ENCODE measurements at regions not wholly inside any gene's neighbourhood (a gene's known extent, or its start where the extent isn't known, plus 50 kb on each side); places are given as distances from the start of the nearest gene placed in this dataset.
A peak's percentile ranks its signal among the peaks of the same experiment; 100 is the strongest.

DNA sequence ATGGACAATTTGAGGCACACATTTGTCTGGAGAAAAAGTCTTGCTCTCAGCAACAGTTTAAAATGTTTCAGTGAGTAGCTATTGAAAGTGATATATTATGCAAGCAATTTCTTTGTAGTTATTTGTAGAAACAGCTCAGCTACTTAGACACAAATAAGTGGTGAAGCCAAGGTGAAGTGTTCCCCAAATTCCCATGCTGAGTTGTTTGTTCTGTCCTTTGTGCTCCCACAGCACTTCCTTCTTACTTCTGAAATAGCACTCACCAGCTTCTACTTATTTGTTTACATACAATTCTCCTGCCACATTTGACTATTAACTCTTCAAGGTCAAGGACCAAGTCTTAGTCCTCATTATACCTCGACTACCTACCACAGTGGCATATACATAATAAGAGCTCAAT lies 638.6 kb upstream of the LRRC4C start:
- DNase-seq, result no peak
- H3K36me3 ChIP-seq (ENCODE audit: control insufficient read depth, insufficient read depth, low read length), result no peaks in the 10 kb centered on the region
- no peak overlapping the region for H3K27ac ChIP-seq (ENCODE audit: low read length)
- no CpG with 5 or more reads among the region's 1 CpG for WGBS (ENCODE audit: insufficient coverage)
- H3K4me3 ChIP-seq (ENCODE audit: low read length), result no peak overlapping the region
- peaks cover 4% of the 10 kb centered on the region for H3K9me3 ChIP-seq (replicated peaks; ENCODE audit: control insufficient read depth, low read depth, low read length)
- no peaks in the 10 kb centered on the region for H3K27me3 ChIP-seq (ENCODE audit: control insufficient read depth, insufficient read depth, low read length)
- no peaks in the 10 kb centered on the region for H3K4me1 ChIP-seq (ENCODE audit: control insufficient read depth, insufficient read depth, low read length)

GRCh38 chr11:42112866-42113265 lies 653.4 kb upstream of the LRRC4C start:
- WGBS (ENCODE audit: insufficient coverage), result no CpG with 5 or more reads among the region's 1 CpG
- H3K4me1 ChIP-seq (ENCODE audit: control insufficient read depth, insufficient read depth, low read length), result no peaks in the 10 kb centered on the region
- H3K27ac ChIP-seq (ENCODE audit: low read length), result no peak overlapping the region
- DNase-seq, result no peak
- H3K27me3 ChIP-seq (ENCODE audit: control insufficient read depth, insufficient read depth, low read length), result no peaks in the 10 kb centered on the region
- H3K4me3 ChIP-seq (ENCODE audit: low read length), result no peak overlapping the region
- no peaks in the 10 kb centered on the region for H3K36me3 ChIP-seq (ENCODE audit: control insufficient read depth, insufficient read depth, low read length)
- H3K9me3 ChIP-seq (replicated peaks; ENCODE audit: control insufficient read depth, low read depth, low read length), result no peaks in the 10 kb centered on the region

DNA sequence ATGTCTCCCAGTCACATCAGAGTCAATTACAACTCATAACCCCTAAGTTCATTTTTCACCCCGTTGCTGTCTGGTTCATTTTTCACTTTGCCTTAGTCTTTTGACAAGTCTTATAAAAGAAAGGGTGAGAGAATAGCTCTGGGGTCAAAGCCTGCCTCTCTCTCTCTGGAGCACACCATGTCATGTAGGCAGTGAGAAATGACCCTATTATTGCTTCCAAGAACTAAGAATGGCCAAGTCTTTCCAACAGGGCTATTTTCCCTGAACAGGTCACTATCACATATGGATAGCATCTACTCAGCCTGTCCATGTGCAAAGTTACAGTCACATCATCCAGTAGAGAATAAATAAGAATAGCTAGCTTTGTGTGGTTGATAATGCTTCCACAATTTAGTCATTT lies 655.5 kb upstream of the LRRC4C start:
- H3K4me1 ChIP-seq (ENCODE audit: control insufficient read depth, insufficient read depth, low read length), result no peaks in the 10 kb centered on the region
- no peaks in the 10 kb centered on the region for H3K9me3 ChIP-seq (replicated peaks; ENCODE audit: control insufficient read depth, low read depth, low read length)
- no peak for DNase-seq
- no CpG with 5 or more reads among the region's 1 CpG for WGBS (ENCODE audit: insufficient coverage)
- H3K27me3 ChIP-seq (ENCODE audit: control insufficient read depth, insufficient read depth, low read length), result no peaks in the 10 kb centered on the region
- no peak overlapping the region for H3K4me3 ChIP-seq (ENCODE audit: low read length)
- H3K27ac ChIP-seq (ENCODE audit: low read length), result no peak overlapping the region
- H3K36me3 ChIP-seq (ENCODE audit: control insufficient read depth, insufficient read depth, low read length), result no peaks in the 10 kb centered on the region

GRCh38 chr11:42138454-42138853 lies 679.0 kb upstream of the LRRC4C start:
- H3K36me3 ChIP-seq (ENCODE audit: control insufficient read depth, insufficient read depth, low read length), result no peaks in the 10 kb centered on the region
- no peak for DNase-seq
- no peak overlapping the region for H3K4me3 ChIP-seq (ENCODE audit: low read length)
- H3K9me3 ChIP-seq (replicated peaks; ENCODE audit: control insufficient read depth, low read depth, low read length), result peaks cover 4% of the 10 kb centered on the region
- no CpG with 5 or more reads among the region's 1 CpG for WGBS (ENCODE audit: insufficient coverage)
- no peaks in the 10 kb centered on the region for H3K4me1 ChIP-seq (ENCODE audit: control insufficient read depth, insufficient read depth, low read length)
- no peaks in the 10 kb centered on the region for H3K27me3 ChIP-seq (ENCODE audit: control insufficient read depth, insufficient read depth, low read length)
- H3K27ac ChIP-seq (ENCODE audit: low read length), result no peak overlapping the region

DNA sequence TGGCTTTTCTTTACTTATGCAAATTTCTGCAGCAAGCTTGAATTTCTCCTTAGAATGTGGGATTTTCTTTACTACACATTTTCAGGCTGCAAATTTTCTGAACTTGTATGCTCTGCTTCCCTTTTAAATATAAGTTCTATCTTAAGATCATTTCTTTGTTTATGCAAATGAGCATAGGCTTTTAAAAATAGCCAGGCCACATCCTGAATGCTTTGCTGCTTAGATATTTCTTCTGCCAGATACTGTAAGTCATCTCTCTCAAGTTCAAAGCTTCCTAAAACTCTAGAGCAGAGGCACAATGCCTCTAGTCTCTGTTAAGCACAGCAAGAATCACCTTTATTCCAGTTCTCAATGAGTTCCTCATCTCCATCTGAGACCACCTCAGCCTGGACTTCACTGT lies 685.9 kb upstream of the LRRC4C start:
- no peaks in the 10 kb centered on the region for H3K36me3 ChIP-seq (ENCODE audit: control insufficient read depth, insufficient read depth, low read length)
- no peaks in the 10 kb centered on the region for H3K4me1 ChIP-seq (ENCODE audit: control insufficient read depth, insufficient read depth, low read length)
- H3K27me3 ChIP-seq (ENCODE audit: control insufficient read depth, insufficient read depth, low read length), result no peaks in the 10 kb centered on the region
- no peak overlapping the region for H3K27ac ChIP-seq (ENCODE audit: low read length)
- H3K9me3 ChIP-seq (replicated peaks; ENCODE audit: control insufficient read depth, low read depth, low read length), result peaks cover 12% of the 10 kb centered on the region
- DNase-seq, result no peak
- no peak overlapping the region for H3K4me3 ChIP-seq (ENCODE audit: low read length)

DNA sequence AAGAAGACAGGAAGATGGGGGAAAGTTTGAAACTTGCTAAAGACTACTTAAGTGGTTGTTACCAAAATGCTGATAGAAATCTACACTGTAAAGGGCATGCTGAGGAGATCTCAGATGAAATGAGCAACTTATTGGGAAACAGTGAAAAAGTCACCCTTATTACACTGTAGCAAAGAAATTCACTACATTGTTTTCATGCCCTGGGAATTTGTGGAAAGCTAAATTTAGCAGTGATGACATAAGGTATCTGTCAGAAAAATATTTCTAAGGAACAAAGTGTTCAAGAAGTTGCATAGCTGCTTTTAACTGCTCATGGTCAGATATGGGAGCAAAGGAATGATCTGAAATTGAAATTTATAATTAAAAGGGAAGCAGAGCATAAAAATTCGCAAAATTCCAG lies 702.4 kb upstream of the LRRC4C start:
- 44% methylated on average over 1 of the region's 1 CpG for WGBS (ENCODE audit: insufficient coverage)
- DNase-seq, result no peak
- no peak overlapping the region for H3K27ac ChIP-seq (ENCODE audit: low read length)
- no peaks in the 10 kb centered on the region for H3K36me3 ChIP-seq (ENCODE audit: control insufficient read depth, insufficient read depth, low read length)
- H3K9me3 ChIP-seq (replicated peaks; ENCODE audit: control insufficient read depth, low read depth, low read length), result peaks cover 2% of the 10 kb centered on the region
- no peak overlapping the region for H3K4me3 ChIP-seq (ENCODE audit: low read length)
- H3K27me3 ChIP-seq (ENCODE audit: control insufficient read depth, insufficient read depth, low read length), result no peaks in the 10 kb centered on the region
- H3K4me1 ChIP-seq (ENCODE audit: control insufficient read depth, insufficient read depth, low read length), result no peaks in the 10 kb centered on the region

DNA sequence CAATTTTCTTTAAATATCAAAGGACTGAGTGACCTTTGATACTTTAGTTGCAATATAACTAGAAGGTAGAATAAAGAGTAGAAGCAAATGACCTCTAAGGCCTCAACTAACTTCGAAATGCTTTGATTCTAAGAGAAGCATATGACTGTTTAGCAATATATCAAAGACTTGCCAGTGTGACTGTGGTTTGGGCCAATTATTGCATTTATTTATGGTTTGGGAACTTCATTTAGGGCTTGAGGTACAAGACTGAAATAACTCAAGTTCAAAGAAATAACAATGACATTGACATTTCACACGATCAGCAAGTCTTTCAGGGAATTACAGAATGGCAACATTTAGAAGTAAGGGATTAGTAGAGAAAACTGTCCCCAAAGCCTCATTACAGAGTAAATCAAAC lies 709.7 kb upstream of the LRRC4C start:
- Histone ChIP-seq H3K4me3 (ENCODE audit: low read length) (no peak overlapping the region), H3K9me3 (replicated peaks; ENCODE audit: control insufficient read depth, low read depth, low read length) (no peaks in the 10 kb centered on the region), H3K27ac (ENCODE audit: low read length) (no peak overlapping the region), H3K36me3 (ENCODE audit: control insufficient read depth, insufficient read depth, low read length) (no peaks in the 10 kb centered on the region), H3K27me3 (ENCODE audit: control insufficient read depth, insufficient read depth, low read length) (no peaks in the 10 kb centered on the region), H3K4me1 (ENCODE audit: control insufficient read depth, insufficient read depth, low read length) (no peaks in the 10 kb centered on the region)
- no peak for DNase-seq
- WGBS (ENCODE audit: insufficient coverage), result no CpG with 5 or more reads among the region's 2 CpGs

GRCh38 chr11:42170601-42171000 lies 711.1 kb upstream of the LRRC4C start:
- WGBS (ENCODE audit: insufficient coverage), result 20% methylated on average over 1 of the region's 1 CpG
- H3K9me3 ChIP-seq (replicated peaks; ENCODE audit: control insufficient read depth, low read depth, low read length), result no peaks in the 10 kb centered on the region
- no peak overlapping the region for H3K4me3 ChIP-seq (ENCODE audit: low read length)
- no peak overlapping the region for H3K27ac ChIP-seq (ENCODE audit: low read length)
- H3K4me1 ChIP-seq (ENCODE audit: control insufficient read depth, insufficient read depth, low read length), result no peaks in the 10 kb centered on the region
- DNase-seq, result peak; percentile 80
- no peaks in the 10 kb centered on the region for H3K36me3 ChIP-seq (ENCODE audit: control insufficient read depth, insufficient read depth, low read length)
- H3K27me3 ChIP-seq (ENCODE audit: control insufficient read depth, insufficient read depth, low read length), result no peaks in the 10 kb centered on the region

- WGBS (ENCODE audit: insufficient coverage), result 50% methylated on average over 1 of the region's 1 CpG
- Histone ChIP-seq H3K4me1 (ENCODE audit: control insufficient read depth, insufficient read depth, low read length) (no peaks in the 10 kb centered on the region), H3K4me3 (ENCODE audit: low read length) (no peak overlapping the region), H3K27me3 (ENCODE audit: control insufficient read depth, insufficient read depth, low read length) (no peaks in the 10 kb centered on the region), H3K9me3 (replicated peaks; ENCODE audit: control insufficient read depth, low read depth, low read length) (no peaks in the 10 kb centered on the region), H3K36me3 (ENCODE audit: control insufficient read depth, insufficient read depth, low read length) (no peaks in the 10 kb centered on the region), H3K27ac (ENCODE audit: low read length) (no peak overlapping the region)
- no peak for DNase-seq
Observed at GRCh38 chr11:42171046-42171445, 711.6 kb upstream of the LRRC4C start.

GRCh38 chr11:42172441-42172840 lies 713.0 kb upstream of the LRRC4C start:
- DNase-seq, result no peak
- no peak overlapping the region for H3K4me3 ChIP-seq (ENCODE audit: low read length)
- no peaks in the 10 kb centered on the region for H3K27me3 ChIP-seq (ENCODE audit: control insufficient read depth, insufficient read depth, low read length)
- H3K4me1 ChIP-seq (ENCODE audit: control insufficient read depth, insufficient read depth, low read length), result no peaks in the 10 kb centered on the region
- H3K27ac ChIP-seq (ENCODE audit: low read length), result no peak overlapping the region
- H3K36me3 ChIP-seq (ENCODE audit: control insufficient read depth, insufficient read depth, low read length), result no peaks in the 10 kb centered on the region
- H3K9me3 ChIP-seq (replicated peaks; ENCODE audit: control insufficient read depth, low read depth, low read length), result no peaks in the 10 kb centered on the region
- 55% methylated on average over 3 of the region's 3 CpGs for WGBS (ENCODE audit: insufficient coverage)

- Histone ChIP-seq H3K36me3 (ENCODE audit: control insufficient read depth, insufficient read depth, low read length) (no peaks in the 10 kb centered on the region), H3K27ac (ENCODE audit: low read length) (no peak overlapping the region), H3K27me3 (ENCODE audit: control insufficient read depth, insufficient read depth, low read length) (no peaks in the 10 kb centered on the region), H3K4me1 (ENCODE audit: control insufficient read depth, insufficient read depth, low read length) (no peaks in the 10 kb centered on the region), H3K4me3 (ENCODE audit: low read length) (no peak overlapping the region), H3K9me3 (replicated peaks; ENCODE audit: control insufficient read depth, low read depth, low read length) (no peaks in the 10 kb centered on the region)
- 100% methylated on average over 1 of the region's 1 CpG for WGBS (ENCODE audit: insufficient coverage)
- no peak for DNase-seq
Observed at GRCh38 chr11:42175203-42175602, 715.8 kb upstream of the LRRC4C start.

Measured in muscle of leg (tissue), 3 donors.